SK-N-SH (cell line): ENCODE measurements at regions not wholly inside any gene's neighbourhood (a gene's known extent, or its start where the extent isn't known, plus 50 kb on each side); places are given as distances from the start of the nearest gene placed in this dataset.

Experiments used
- CTCF ChIA-PET: fragments of 300-600, 350-600 bp; formaldehyde crosslinking; extraction: SDS; loops from one replicate; lab custom pipeline; 2021; lab: Yijun Ruan, JAX
- POLR2A ChIA-PET: fragments of 350-600 bp; sonication (Branson Sonifier 250); formaldehyde crosslinking; extraction: SDS; loops from one replicate; lab custom pipeline; 2020; ENCODE audit warnings: antibody characterized with exemption, inconsistent platforms; lab: Yijun Ruan, JAX
- DNase-seq: peaks from one replicate; pipeline ENCODE4 v3.0.0; 2012
- H2AFZ ChIP-seq: fragments of 200-600 bp; sonication (generic); 2 replicates; pipeline ENCODE4 v1.8.1; 2016; ENCODE audit warnings: antibody characterized with exemption, mild to moderate bottlenecking, low read depth
- H3F3A ChIP-seq: fragments of 200-600 bp; sonication (generic); replicated peaks from 2 replicates; pipeline ENCODE3; 2016; ENCODE audit warnings: antibody characterized with exemption, mild to moderate bottlenecking; ENCODE audit not compliant: insufficient read depth
- H3K27ac ChIP-seq, 2 experiments: fragments of 200-500 bp in 1 of 2; fragments of 200-600 bp in 1 of 2; sonication (Bioruptor generic) in 1 of 2; sonication (generic), shearing (Covaris generic) in 1 of 2; 2 replicates each; pipeline versions ENCODE4 v1.5.1 to v1.6.1; 2014 to 2016; ENCODE audit warnings: low read depth in 2 of 2, inconsistent platforms in 1 of 2, low read length in 1 of 2, mild to moderate bottlenecking in 1 of 2, mixed read lengths in 1 of 2
- H3K27me3 ChIP-seq: fragments of 200-600 bp; sonication (generic), shearing (Covaris generic); 2 replicates; pipeline ENCODE4 v1.6.1; 2016; ENCODE audit warnings: mixed run types; ENCODE audit not compliant: insufficient read depth
- H3K36me3 ChIP-seq, 2 experiments: fragments of 200-500 bp in 1 of 2; fragments of 200-600 bp in 1 of 2; sonication (Bioruptor generic) in 1 of 2; sonication (generic) in 1 of 2; replicated peaks in 1 of 2; 2 replicates each; pipeline versions ENCODE3 to v1.5.1; 2014 to 2016; ENCODE audit warnings: low read length in 1 of 2, mild to moderate bottlenecking in 1 of 2; ENCODE audit not compliant: insufficient read depth in 2 of 2, control insufficient read depth in 1 of 2
- H3K4me1 ChIP-seq, 2 experiments: fragments of 200-500 bp in 1 of 2; fragments of 200-600 bp in 1 of 2; sonication (Bioruptor generic) in 1 of 2; sonication (generic), shearing (Covaris generic) in 1 of 2; 2 replicates each; pipeline versions ENCODE4 v1.5.1 to v1.6.1; 2014 to 2016; ENCODE audit warnings: low read depth in 1 of 2, low read length in 1 of 2, mixed run types in 1 of 2; ENCODE audit not compliant: insufficient read depth in 2 of 2, control insufficient read depth in 1 of 2
- H3K4me2 ChIP-seq: fragments of 200-600 bp; sonication (generic), shearing (Covaris generic); 2 replicates; pipeline ENCODE4 v1.6.1; 2017; ENCODE audit warnings: mixed run types
- H3K4me3 ChIP-seq, 2 experiments: fragments of 200-500 bp in 1 of 2; fragments of 200-600 bp in 1 of 2; sonication (Bioruptor generic) in 1 of 2; sonication (generic), shearing (Covaris generic) in 1 of 2; 2 replicates each; pipeline versions ENCODE4 v1.5.1 to v1.8.1; 2014 to 2016; ENCODE audit warnings: low read depth in 2 of 2, inconsistent platforms in 1 of 2, low read length in 1 of 2, mild to moderate bottlenecking in 1 of 2, mixed read lengths in 1 of 2, moderate library complexity in 1 of 2
- H3K79me2 ChIP-seq: fragments of 200-600 bp; sonication (generic); 2 replicates; pipeline ENCODE4 v1.8.1; 2017; ENCODE audit warnings: mild to moderate bottlenecking; ENCODE audit not compliant: insufficient read depth
- H3K9ac ChIP-seq: fragments of 200-600 bp; sonication (generic); 2 replicates; pipeline ENCODE4 v1.6.1; 2017; ENCODE audit warnings: mixed run types
- H3K9me2 ChIP-seq: fragments of 200-600 bp; sonication (generic); 2 replicates; pipeline ENCODE4 v1.6.1; 2017; ENCODE audit warnings: mixed run types
- H3K9me3 ChIP-seq: fragments of 200-600 bp; sonication (generic); 2 replicates; pipeline ENCODE4 v1.6.1; 2017; ENCODE audit warnings: mixed run types, mild to moderate bottlenecking, moderate library complexity
- H4K20me1 ChIP-seq: fragments of 200-600 bp; sonication (generic); 2 replicates; pipeline ENCODE4 v1.6.1; 2017; ENCODE audit warnings: mild to moderate bottlenecking, mixed run types; ENCODE audit not compliant: insufficient read depth
- CHD2 ChIP-seq: fragments of 150-350 bp; IDR thresholded peaks from 2 replicates; pipeline ENCODE4 v1.6.1; 2018; ENCODE audit warnings: low read length; ENCODE audit not compliant: partially characterized antibody
- EP300 ChIP-seq, 2 experiments: IDR thresholded peaks; 2 replicates each; pipeline versions ENCODE4 v1.4.0 to v1.6.1; 2012; ENCODE audit warnings: borderline replicate concordance in 1 of 2, low read depth in 1 of 2, low read length in 1 of 2
- FOXJ3 ChIP-seq: sonication (generic); formaldehyde crosslinking; IDR thresholded peaks from 2 replicates; pipeline ENCODE4 v1.5.1; 2020; ENCODE audit warnings: mild to moderate bottlenecking, missing genetic modification reagents
- FOXM1 ChIP-seq: IDR thresholded peaks from 2 replicates; pipeline ENCODE4 v1.4.0; 2012; ENCODE audit warnings: low read depth, mild to moderate bottlenecking
- GATA2 ChIP-seq: sonication (generic); formaldehyde crosslinking; IDR thresholded peaks from 2 replicates; pipeline ENCODE4 v1.5.0; 2020; ENCODE audit warnings: mild to moderate bottlenecking, missing genetic modification reagents
- MEF2A ChIP-seq: IDR thresholded peaks from 2 replicates; pipeline ENCODE4 v1.4.0; 2012; ENCODE audit warnings: low read depth, borderline replicate concordance
- MXI1 ChIP-seq: IDR thresholded peaks from 2 replicates; pipeline ENCODE4 v1.6.1; 2012; ENCODE audit warnings: mild to moderate bottlenecking, low read depth, low read length, improper control_type of control experiment
- NRF1 ChIP-seq: IDR thresholded peaks from 2 replicates; pipeline ENCODE4 v1.6.1; 2012; ENCODE audit warnings: low read depth, mild to moderate bottlenecking, low read length
- POLR2AphosphoS5 ChIP-seq: IDR thresholded peaks from 2 replicates; pipeline ENCODE4 v1.6.1; 2012; ENCODE audit warnings: low read depth, low read length
- RAD21 ChIP-seq: IDR thresholded peaks from 2 replicates; pipeline ENCODE4 v1.6.1; 2012; ENCODE audit warnings: mild to moderate bottlenecking, low read length
- TCF12 ChIP-seq: IDR thresholded peaks from 2 replicates; pipeline ENCODE4 v1.4.0; 2012
- WGBS: methylation state at CpG from one replicate; pipeline ENCODE4 v1.1.6; 2017; ENCODE audit warnings: low lambda C conversion rate; 5-methylcytosine and 5-hydroxymethylcytosine counted together
- TF ChIP-seq, protein P1 (sequence below): IDR thresholded peaks from 2 replicates; pipeline ENCODE4 v1.4.0; 2012; ENCODE audit warnings: low read depth
- TF ChIP-seq, protein P2 (sequence below): IDR thresholded peaks from 2 replicates; pipeline ENCODE4 v1.4.0; 2012; ENCODE audit warnings: low read depth, borderline replicate concordance
- TF ChIP-seq, protein P3 (sequence below): IDR thresholded peaks from 2 replicates; pipeline ENCODE4; 2012
- TF ChIP-seq, protein P4 (sequence below): fragments of 150-350 bp; IDR thresholded peaks from 2 replicates; pipeline ENCODE4 v1.6.1; 2017; ENCODE audit warnings: antibody characterized with exemption, low read length, low read depth, borderline replicate concordance

DNA sequence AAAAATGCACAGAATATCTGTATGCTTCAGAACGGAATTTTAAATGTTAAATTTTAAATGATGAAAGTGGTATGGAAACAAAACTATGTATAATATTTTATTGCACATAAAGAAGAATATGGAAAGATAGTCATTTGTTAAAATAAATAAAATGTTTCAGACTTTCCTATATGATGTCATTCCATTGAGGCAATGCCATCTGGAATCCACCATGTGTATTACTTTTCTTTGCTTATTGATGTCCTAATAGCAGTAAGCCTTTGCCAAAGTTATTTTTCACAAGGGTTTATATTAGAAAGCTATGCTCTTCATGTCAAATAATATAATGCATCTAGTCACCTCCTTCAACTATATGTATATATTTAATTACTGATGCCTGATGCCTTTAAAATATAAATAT, 601.6 kb upstream of the PKDCC start:
- no peaks in the 10 kb centered on the region for H3K27me3 ChIP-seq
- no peaks in the 10 kb centered on the region for H3K9me2 ChIP-seq
- TF ChIP-seq, protein P1, sequence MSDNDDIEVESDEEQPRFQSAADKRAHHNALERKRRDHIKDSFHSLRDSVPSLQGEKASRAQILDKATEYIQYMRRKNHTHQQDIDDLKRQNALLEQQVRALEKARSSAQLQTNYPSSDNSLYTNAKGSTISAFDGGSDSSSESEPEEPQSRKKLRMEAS, result no peak
- no peak for TF ChIP-seq FOXJ3 (CRISPR knock-in tag)
- TF ChIP-seq, protein P2, sequence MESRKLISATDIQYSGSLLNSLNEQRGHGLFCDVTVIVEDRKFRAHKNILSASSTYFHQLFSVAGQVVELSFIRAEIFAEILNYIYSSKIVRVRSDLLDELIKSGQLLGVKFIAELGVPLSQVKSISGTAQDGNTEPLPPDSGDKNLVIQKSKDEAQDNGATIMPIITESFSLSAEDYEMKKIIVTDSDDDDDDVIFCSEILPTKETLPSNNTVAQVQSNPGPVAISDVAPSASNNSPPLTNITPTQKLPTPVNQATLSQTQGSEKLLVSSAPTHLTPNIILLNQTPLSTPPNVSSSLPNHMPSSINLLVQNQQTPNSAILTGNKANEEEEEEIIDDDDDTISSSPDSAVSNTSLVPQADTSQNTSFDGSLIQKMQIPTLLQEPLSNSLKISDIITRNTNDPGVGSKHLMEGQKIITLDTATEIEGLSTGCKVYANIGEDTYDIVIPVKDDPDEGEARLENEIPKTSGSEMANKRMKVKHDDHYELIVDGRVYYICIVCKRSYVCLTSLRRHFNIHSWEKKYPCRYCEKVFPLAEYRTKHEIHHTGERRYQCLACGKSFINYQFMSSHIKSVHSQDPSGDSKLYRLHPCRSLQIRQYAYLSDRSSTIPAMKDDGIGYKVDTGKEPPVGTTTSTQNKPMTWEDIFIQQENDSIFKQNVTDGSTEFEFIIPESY, result no peak
- TF ChIP-seq NRF1, result no peak
- no peak for TF ChIP-seq RAD21
- TF ChIP-seq MEF2A, result no peak
- TF ChIP-seq, all 33 proteins: peak for 0
- Histone ChIP-seq H3K9ac (no peak overlapping the region), H3K4me1 (no peaks in the 10 kb centered on the region), H3F3A (no peaks in the 10 kb centered on the region), H4K20me1 (no peaks in the 10 kb centered on the region), H2AFZ (no peak overlapping the region), H3K4me2 (no peak overlapping the region), H3K9me3 (no peaks in the 10 kb centered on the region), H3K27ac (no peak overlapping the region), H3K36me3 (no peaks in the 10 kb centered on the region), H3K79me2 (no peaks in the 10 kb centered on the region), H3K4me3 (no peak overlapping the region)
- CTCF ChIA-PET, result interaction anchor here (0.8 kb wide), 1 partner anchor 11 kb away, joined by 3 read pairs; no protein-coding TSS in a partner anchor
- POLR2A ChIA-PET, result no interaction called here
- whole genome bisulfite sequencing, result 10% methylated on average over 1 of the region's 1 CpG
- no peak for DNase-seq

DNA sequence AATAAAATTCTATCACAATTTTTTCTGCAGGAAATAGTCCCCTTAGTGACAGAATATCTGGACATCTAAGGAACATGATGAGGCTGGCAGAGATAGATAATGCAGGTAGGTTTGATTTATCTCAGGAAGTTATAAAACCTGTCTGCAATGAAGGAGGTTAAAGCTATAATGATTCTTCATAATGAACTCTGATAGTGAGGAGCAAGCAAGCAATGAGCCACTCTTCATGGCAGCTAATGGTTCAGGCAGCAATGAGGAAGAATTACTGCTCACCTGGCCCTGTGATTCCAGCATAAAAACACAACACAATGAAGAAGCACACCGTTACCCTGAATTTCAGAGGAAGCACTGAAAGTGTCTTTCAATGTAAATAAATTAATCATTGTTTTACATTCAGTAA, 599.6 kb upstream of the PKDCC start:
- Histone ChIP-seq H3K4me3 (no peak overlapping the region), H2AFZ (no peak overlapping the region), H3K4me2 (no peak overlapping the region), H3K36me3 (no peaks in the 10 kb centered on the region), H3K9ac (no peak overlapping the region), H3K4me1 (no peaks in the 10 kb centered on the region), H3F3A (no peaks in the 10 kb centered on the region), H3K9me3 (no peaks in the 10 kb centered on the region), H3K79me2 (no peaks in the 10 kb centered on the region), H3K9me2 (no peaks in the 10 kb centered on the region), H4K20me1 (no peaks in the 10 kb centered on the region), H3K27me3 (no peaks in the 10 kb centered on the region), H3K27ac (no peak overlapping the region)
- ChIA-PET CTCF (no interaction called here), POLR2A (no interaction called here)
- DNase-seq, result no peak
- TF ChIP-seq RAD21, result no peak
- TF ChIP-seq, protein P1, result no peak
- TF ChIP-seq TCF12, result no peak
- TF ChIP-seq EP300 (IDR thresholded peaks at IDR 0.05; ENCODE audit: borderline replicate concordance in 1 of 2, low read depth in 1 of 2, low read length in 1 of 2), result no peak
- TF ChIP-seq CHD2, result no peak
- TF ChIP-seq POLR2AphosphoS5, result no peak
- no peak for TF ChIP-seq GATA2 (CRISPR knock-in tag)
- TF ChIP-seq MXI1, result no peak
- TF ChIP-seq, protein P3, sequence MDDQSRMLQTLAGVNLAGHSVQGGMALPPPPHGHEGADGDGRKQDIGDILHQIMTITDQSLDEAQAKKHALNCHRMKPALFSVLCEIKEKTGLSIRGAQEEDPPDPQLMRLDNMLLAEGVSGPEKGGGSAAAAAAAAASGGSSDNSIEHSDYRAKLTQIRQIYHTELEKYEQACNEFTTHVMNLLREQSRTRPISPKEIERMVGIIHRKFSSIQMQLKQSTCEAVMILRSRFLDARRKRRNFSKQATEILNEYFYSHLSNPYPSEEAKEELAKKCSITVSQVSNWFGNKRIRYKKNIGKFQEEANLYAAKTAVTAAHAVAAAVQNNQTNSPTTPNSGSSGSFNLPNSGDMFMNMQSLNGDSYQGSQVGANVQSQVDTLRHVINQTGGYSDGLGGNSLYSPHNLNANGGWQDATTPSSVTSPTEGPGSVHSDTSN, result no peak
- TF ChIP-seq FOXM1, result no peak
- TF ChIP-seq, protein P4, sequence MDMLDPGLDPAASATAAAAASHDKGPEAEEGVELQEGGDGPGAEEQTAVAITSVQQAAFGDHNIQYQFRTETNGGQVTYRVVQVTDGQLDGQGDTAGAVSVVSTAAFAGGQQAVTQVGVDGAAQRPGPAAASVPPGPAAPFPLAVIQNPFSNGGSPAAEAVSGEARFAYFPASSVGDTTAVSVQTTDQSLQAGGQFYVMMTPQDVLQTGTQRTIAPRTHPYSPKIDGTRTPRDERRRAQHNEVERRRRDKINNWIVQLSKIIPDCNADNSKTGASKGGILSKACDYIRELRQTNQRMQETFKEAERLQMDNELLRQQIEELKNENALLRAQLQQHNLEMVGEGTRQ, result no peak
- no peak for TF ChIP-seq MEF2A
- TF ChIP-seq, protein P2, result no peak
- WGBS, result 3% methylated on average over 1 of the region's 1 CpG
